IMR-90 (cell line): ENCODE measurements at regions not wholly inside any gene's neighbourhood (a gene's known extent, or its start where the extent isn't known, plus 50 kb on each side); places are given as distances from the start of the nearest gene placed in this dataset.

Experiments used
- ATAC-seq: fragments of 200-7000 bp; cut with Tn5 transposase; 2 replicates; pipeline ENCODE4 v1.9.1; 2020; ENCODE audit warnings: low read depth, mild to moderate bottlenecking, moderate library complexity
- BruUV-seq: library from RNA; stranded (reverse); fragments of 400-500 nt; replicated peaks from 2 replicates; lab custom pipeline; 2021; lab: Mats Ljungman, UMichigan
- CTCF ChIA-PET: fragments of 300-600 bp; formaldehyde crosslinking; extraction: SDS; loops from one replicate; lab custom pipeline; 2021; ENCODE audit warnings: antibody characterized with exemption; lab: Yijun Ruan, JAX
- POLR2A ChIA-PET: fragments of 300-600 bp; sonication (Branson Sonifier 250); formaldehyde crosslinking; loops from one replicate; lab custom pipeline; 2022; ENCODE audit warnings: antibody characterized with exemption; ENCODE audit not compliant: unreplicated experiment; lab: Charles Lee
- DNase-seq: peaks from one replicate; pipeline ENCODE4 v3.0.0; 2013
- H2AFZ ChIP-seq: replicated peaks from 2 replicates; pipeline ENCODE3; 2013; ENCODE audit warnings: low read length, mild to moderate bottlenecking; ENCODE audit not compliant: poor library complexity
- H2AK5ac ChIP-seq: 2 replicates; pipeline ENCODE4 v1.6.1; 2013; ENCODE audit warnings: low read depth, low read length, inconsistent platforms
- H2AK9ac ChIP-seq: replicated peaks from 2 replicates; pipeline ENCODE3; 2013; ENCODE audit warnings: mild to moderate bottlenecking, low read depth, low read length, moderate library complexity; ENCODE audit not compliant: poor library complexity
- H2BK120ac ChIP-seq: 2 replicates; pipeline ENCODE4 v1.6.1; 2013; ENCODE audit warnings: low read depth, low read length, inconsistent platforms
- H2BK15ac ChIP-seq: 3 replicates; pipeline ENCODE4 v1.6.1; 2013; ENCODE audit warnings: low read depth, low read length, inconsistent platforms
- H2BK20ac ChIP-seq: 2 replicates; pipeline ENCODE4 v1.6.1; 2013; ENCODE audit warnings: low read depth, mild to moderate bottlenecking, inconsistent platforms, low read length, moderate library complexity
- H2BK5ac ChIP-seq: 2 replicates; pipeline ENCODE4 v1.6.1; 2013; ENCODE audit warnings: mild to moderate bottlenecking, low read depth, low read length, inconsistent platforms; ENCODE audit not compliant: poor library complexity, severe bottlenecking
- H3K14ac ChIP-seq: replicated peaks from 2 replicates; pipeline ENCODE4 v1.6.1; 2013; ENCODE audit warnings: low read depth, low read length, inconsistent platforms
- H3K18ac ChIP-seq: 2 replicates; pipeline ENCODE4 v1.6.1; 2013; ENCODE audit warnings: low read depth, low read length, control low read depth
- H3K23ac ChIP-seq: 2 replicates; pipeline ENCODE4 v1.6.1; 2013; ENCODE audit warnings: low read depth, low read length, inconsistent platforms
- H3K27ac ChIP-seq: 2 replicates; pipeline ENCODE4 v1.5.1; 2013; ENCODE audit warnings: mild to moderate bottlenecking, control low read depth, low read length; ENCODE audit not compliant: insufficient read depth
- H3K27me3 ChIP-seq: 2 replicates; pipeline ENCODE4 v1.6.1; 2013; ENCODE audit warnings: low read length; ENCODE audit not compliant: control insufficient read depth, insufficient read depth
- H3K36me3 ChIP-seq: 2 replicates; pipeline ENCODE4 v1.6.1; 2013; ENCODE audit warnings: low read length, mixed read lengths; ENCODE audit not compliant: control insufficient read depth, insufficient read depth
- H3K4ac ChIP-seq: 2 replicates; pipeline ENCODE4 v1.6.1; 2013; ENCODE audit warnings: low read depth, low read length, inconsistent platforms
- H3K4me1 ChIP-seq: 2 replicates; pipeline ENCODE4 v1.6.1; 2013; ENCODE audit warnings: low read length, mixed read lengths; ENCODE audit not compliant: control insufficient read depth, insufficient read depth
- H3K4me2 ChIP-seq: 2 replicates; pipeline ENCODE4 v1.6.1; 2013; ENCODE audit warnings: low read depth, mild to moderate bottlenecking, control low read depth, low read length, moderate library complexity
- H3K4me3 ChIP-seq: 2 replicates; pipeline ENCODE4 v1.5.1; 2013; ENCODE audit warnings: low read depth, mild to moderate bottlenecking, control low read depth, low read length, moderate library complexity; ENCODE audit not compliant: insufficient read depth
- H3K56ac ChIP-seq: 2 replicates; pipeline ENCODE4 v1.6.1; 2013; ENCODE audit warnings: low read length, inconsistent platforms; ENCODE audit not compliant: insufficient read depth; ENCODE audit errors: extremely low read depth
- H3K79me1 ChIP-seq, 2 experiments: 2 replicates each; pipeline ENCODE4 v1.6.1; 2013; ENCODE audit warnings: low read length in 2 of 2, inconsistent platforms in 1 of 2, low read depth in 1 of 2
- H3K9ac ChIP-seq: 2 replicates; pipeline ENCODE4 v1.6.1; 2013; ENCODE audit warnings: low read depth, low read length, control low read depth
- H3K9me1 ChIP-seq: 2 replicates; pipeline ENCODE4 v1.6.1; 2013; ENCODE audit warnings: low read length, inconsistent platforms; ENCODE audit not compliant: insufficient read depth
- H3K9me3 ChIP-seq: 2 replicates; pipeline ENCODE4 v1.6.1; 2013; ENCODE audit warnings: low read length; ENCODE audit not compliant: control insufficient read depth, insufficient read depth
- H4K20me1 ChIP-seq: 2 replicates; pipeline ENCODE4 v1.6.1; 2013; ENCODE audit warnings: low read length, inconsistent platforms; ENCODE audit not compliant: insufficient read depth
- H4K5ac ChIP-seq: 2 replicates; pipeline ENCODE4 v1.6.1; 2013; ENCODE audit warnings: mild to moderate bottlenecking, low read depth, low read length, control low read depth
- H4K8ac ChIP-seq, 2 experiments: 2 replicates each; pipeline ENCODE4 v1.6.1; 2013; ENCODE audit warnings: low read depth in 2 of 2, low read length in 2 of 2, control low read depth in 1 of 2, inconsistent platforms in 1 of 2
- H4K91ac ChIP-seq: 2 replicates; pipeline ENCODE4 v1.6.1; 2013; ENCODE audit warnings: low read depth, low read length, inconsistent platforms; ENCODE audit not compliant: insufficient read depth
- BHLHE40 ChIP-seq: fragments of 150-350 bp; IDR thresholded peaks from 2 replicates; pipeline ENCODE4 v1.6.1; 2016; ENCODE audit warnings: mild to moderate bottlenecking, low read depth, low read length
- CEBPB ChIP-seq: IDR thresholded peaks from 2 replicates; pipeline ENCODE4 v1.6.1; 2012; ENCODE audit warnings: low read depth, low read length, improper control_type of control experiment
- CHD1 ChIP-seq: IDR thresholded peaks from 2 replicates; pipeline ENCODE4 v1.6.1; 2012; ENCODE audit warnings: low read depth, low read length, improper control_type of control experiment
- CTCF ChIP-seq: conservative IDR thresholded peaks from 2 replicates; pipeline ENCODE4 v1.5.1; 2012; ENCODE audit warnings: mild to moderate bottlenecking, low read depth, low read length, improper control_type of control experiment
- ELK1 ChIP-seq: fragments of 150-350 bp; IDR thresholded peaks from 2 replicates; pipeline ENCODE4 v1.6.1; 2016; ENCODE audit warnings: low read depth, mild to moderate bottlenecking, low read length, moderate library complexity, borderline replicate concordance
- FOS ChIP-seq: fragments of 150-350 bp; IDR thresholded peaks from 2 replicates; pipeline ENCODE4 v1.6.1; 2016; ENCODE audit warnings: low read depth, low read length
- MAFK ChIP-seq: IDR thresholded peaks from 2 replicates; pipeline ENCODE4 v1.6.1; 2012; ENCODE audit warnings: low read depth, low read length, improper control_type of control experiment
- MAZ ChIP-seq: IDR thresholded peaks from 2 replicates; pipeline ENCODE4 v1.6.1; 2012; ENCODE audit warnings: low read depth, mild to moderate bottlenecking, low read length, improper control_type of control experiment, moderate library complexity, borderline replicate concordance
- MXI1 ChIP-seq: IDR thresholded peaks from 2 replicates; pipeline ENCODE4 v1.6.1; 2012; ENCODE audit warnings: low read depth, mild to moderate bottlenecking, low read length, moderate library complexity, borderline replicate concordance
- NFE2L2 ChIP-seq: fragments of 150-350 bp; IDR thresholded peaks from 2 replicates; pipeline ENCODE4 v1.6.1; 2016; ENCODE audit warnings: low read depth, mild to moderate bottlenecking, low read length
- POLR2A ChIP-seq: IDR thresholded peaks from 2 replicates; pipeline ENCODE4 v1.6.1; 2012; ENCODE audit warnings: mild to moderate bottlenecking, low read depth, low read length
- RAD21 ChIP-seq: IDR thresholded peaks from 2 replicates; pipeline ENCODE4 v1.6.1; 2012; ENCODE audit warnings: low read length, improper control_type of control experiment
- RCOR1 ChIP-seq: IDR thresholded peaks from 2 replicates; pipeline ENCODE4 v1.6.1; 2012; ENCODE audit warnings: mild to moderate bottlenecking, low read length, improper control_type of control experiment; ENCODE audit not compliant: insufficient replicate concordance
- RFX5 ChIP-seq: IDR thresholded peaks from 2 replicates; pipeline ENCODE4 v1.8.0; 2012; ENCODE audit warnings: low read depth, mild to moderate bottlenecking, low read length, moderate library complexity
- SMC3 ChIP-seq: fragments of 150-350 bp; IDR thresholded peaks from 2 replicates; pipeline ENCODE4 v1.6.1; 2016; ENCODE audit warnings: low read depth, mild to moderate bottlenecking, antibody characterized with exemption, low read length, moderate library complexity
- USF2 ChIP-seq: fragments of 150-350 bp; IDR thresholded peaks from 2 replicates; pipeline ENCODE4 v1.6.1; 2017; ENCODE audit warnings: mild to moderate bottlenecking, antibody characterized with exemption, low read length, low read depth
- WGBS, 2 experiments: methylation state at CpG; one replicate each; pipeline versions ENCODE4 v1.1.5 to v1.1.7; 2013; ENCODE audit warnings: missing lambda C conversion rate in 2 of 2; ENCODE audit not compliant: insufficient read length in 1 of 2; ENCODE audit errors: extremely low coverage in 2 of 2; 5-methylcytosine and 5-hydroxymethylcytosine counted together
- dilution Hi-C: fragments of 300-500 bp; cut with HindIII; formaldehyde crosslinking; loops from one replicate; pipeline ENCODE4 v1.14.3; 2018; ENCODE audit warnings: low sequenced_read_pairs; ENCODE audit not compliant: unreplicated experiment
- in situ Hi-C: fragments of 300-500 bp; cut with MboI; formaldehyde crosslinking; loops from 3 replicates; pipeline ENCODE4 v1.14.3; 2019; ENCODE audit warnings: low sequenced_read_pairs, inconsistent platforms, mixed read lengths
- intact Hi-C: fragments of 100-400 bp; cut with micrococcal nuclease; formaldehyde crosslinking; loops from 2 replicates; pipeline ENCODE4 v1.10.0; 2022

GRCh38 chr17:73798111-73798748 is 154.0 kb upstream of the SDK2 start:
- no peak overlapping the region for H2BK120ac ChIP-seq
- no peaks in the 10 kb centered on the region for H3K79me1 ChIP-seq
- no peak overlapping the region for H3K23ac ChIP-seq
- H3K4ac ChIP-seq: no peak overlapping the region
- H2BK15ac ChIP-seq: no peak overlapping the region
- peaks cover 37% of the 10 kb centered on the region for H3K9me3 ChIP-seq
- no peak overlapping the region for H3K27ac ChIP-seq
- H3K14ac ChIP-seq: no peak overlapping the region
- no peak overlapping the region for H2AK5ac ChIP-seq
- TF ChIP-seq FOS: no peak
- TF ChIP-seq RAD21: no peak
- TF ChIP-seq MAFK: no peak
- TF ChIP-seq MAZ: no peak
- no peak for TF ChIP-seq MXI1
- TF ChIP-seq RCOR1: no peak
- no peak for TF ChIP-seq BHLHE40
- no peak for TF ChIP-seq NFE2L2
- TF ChIP-seq CEBPB: no peak
- TF ChIP-seq CHD1: no peak
- TF ChIP-seq USF2: no peak
- TF ChIP-seq POLR2A: no peak
- no peak for TF ChIP-seq RFX5
- no peak for TF ChIP-seq CTCF
- no peak for TF ChIP-seq ELK1
- no peak for TF ChIP-seq SMC3
- no peak overlapping the region for H2BK5ac ChIP-seq
- H3K4me2 ChIP-seq: no peak overlapping the region
- ChIA-PET POLR2A (no interaction called here), CTCF (no interaction called here)
- in situ Hi-C loops: no loop called here
- H3K27me3 ChIP-seq: no peaks in the 10 kb centered on the region
- H3K4me1 ChIP-seq: no peaks in the 10 kb centered on the region
- no peak overlapping the region for H2AFZ ChIP-seq
- no TSS peak for BruUV-seq
- H3K9ac ChIP-seq: no peak overlapping the region
- DNase-seq (peak; percentile 45), ATAC-seq (no peak)
- dilution Hi-C loops: no loop called here
- H4K8ac ChIP-seq: no peak overlapping the region
- no peaks in the 10 kb centered on the region for H4K20me1 ChIP-seq
- H3K4me3 ChIP-seq: no peak overlapping the region
- H3K56ac ChIP-seq: no peak overlapping the region
- H2BK20ac ChIP-seq: no peak overlapping the region
- no peak overlapping the region for H4K91ac ChIP-seq
- no CpG with 5 or more reads among the region's 7 CpGs for WGBS, 2 experiments
- H2AK9ac ChIP-seq: no peak overlapping the region
- no peaks in the 10 kb centered on the region for H3K9me1 ChIP-seq
- H3K36me3 ChIP-seq: no peaks in the 10 kb centered on the region
- no peak overlapping the region for H4K5ac ChIP-seq
- H3K18ac ChIP-seq: no peak overlapping the region
- intact Hi-C loops: no loop called here
